IPS-NIHi11 (cell line): ENCODE measurements at regions not wholly inside any gene's neighbourhood (a gene's known extent, or its start where the extent isn't known, plus 50 kb on each side); places are given as distances from the start of the nearest gene placed in this dataset.
"Not testable (repeated sequence)": the region's sequence is repeated elsewhere in the genome, so short reads cannot be mapped to it uniquely, and the experiment has no call there.

Experiments used
- DNase-seq: peaks from one replicate; pipeline ENCODE4 v3.0.0; 2012; ENCODE audit warnings: mixed read lengths, low spot score

GRCh38 chr9:26667882-26668281, 224.7 kb downstream of the CAAP1 start:
- no peak for DNase-seq

- no peak for DNase-seq
Observed at GRCh38 chr9:26665666-26666065, 226.9 kb downstream of the CAAP1 start.

GRCh38 chr9:26664087-26664773, 228.4 kb downstream of the CAAP1 start:
- not testable (repeated sequence) for DNase-seq

GRCh38 chr9:26662476-26662875, 230.1 kb downstream of the CAAP1 start:
- DNase-seq: no peak

GRCh38 chr9:26658476-26658875, 234.1 kb downstream of the CAAP1 start:
- no peak for DNase-seq

- DNase-seq: no peak
Observed at GRCh38 chr9:26657958-26658357, 234.6 kb downstream of the CAAP1 start.

- peak; percentile 63 for DNase-seq
Observed at GRCh38 chr9:26656003-26656870, 236.4 kb downstream of the CAAP1 start.

GRCh38 chr9:26655166-26655565, 237.4 kb downstream of the CAAP1 start:
- no peak for DNase-seq

- no peak for DNase-seq
Observed at GRCh38 chr9:26650325-26650724, 242.3 kb downstream of the CAAP1 start.

- no peak for DNase-seq
Observed at GRCh38 chr9:26643826-26644225, 248.8 kb downstream of the CAAP1 start.

GRCh38 chr9:26639761-26640160, 252.8 kb downstream of the CAAP1 start:
- no peak for DNase-seq

- DNase-seq: peak; percentile 55
Observed at GRCh38 chr9:26637101-26637500, 255.5 kb downstream of the CAAP1 start.

- not testable (repeated sequence) for DNase-seq
Observed at GRCh38 chr9:26613851-26614350, 278.7 kb downstream of the CAAP1 start.

GRCh38 chr9:26612211-26612610, 280.4 kb downstream of the CAAP1 start:
- DNase-seq: no peak

GRCh38 chr9:26606756-26607155, 285.8 kb downstream of the CAAP1 start:
- DNase-seq: no peak

- DNase-seq: no peak
Observed at GRCh38 chr9:26605367-26605766, 287.2 kb downstream of the CAAP1 start.

- no peak for DNase-seq
Observed at GRCh38 chr9:26604076-26604662, 288.4 kb downstream of the CAAP1 start.

GRCh38 chr9:26603617-26604016, 289.0 kb downstream of the CAAP1 start:
- DNase-seq: no peak

GRCh38 chr9:26597542-26598149, 295.0 kb downstream of the CAAP1 start:
- DNase-seq: no peak

GRCh38 chr9:26579056-26579455, 313.5 kb downstream of the CAAP1 start:
- DNase-seq: no peak

GRCh38 chr9:26574898-26575440, 317.6 kb downstream of the CAAP1 start:
- DNase-seq: no peak

- DNase-seq: no peak
Observed at GRCh38 chr9:26574256-26574655, 318.3 kb downstream of the CAAP1 start.
